NCI-H446 (cell line): ENCODE measurements at regions not wholly inside any gene's neighbourhood (a gene's known extent, or its start where the extent isn't known, plus 50 kb on each side); places are given as distances from the start of the nearest gene placed in this dataset.

Experiments used
- DNase-seq, 2 experiments: peaks; one replicate each; lab custom pipeline; 2025; lab: John Stamatoyannopoulos, UW

DNA sequence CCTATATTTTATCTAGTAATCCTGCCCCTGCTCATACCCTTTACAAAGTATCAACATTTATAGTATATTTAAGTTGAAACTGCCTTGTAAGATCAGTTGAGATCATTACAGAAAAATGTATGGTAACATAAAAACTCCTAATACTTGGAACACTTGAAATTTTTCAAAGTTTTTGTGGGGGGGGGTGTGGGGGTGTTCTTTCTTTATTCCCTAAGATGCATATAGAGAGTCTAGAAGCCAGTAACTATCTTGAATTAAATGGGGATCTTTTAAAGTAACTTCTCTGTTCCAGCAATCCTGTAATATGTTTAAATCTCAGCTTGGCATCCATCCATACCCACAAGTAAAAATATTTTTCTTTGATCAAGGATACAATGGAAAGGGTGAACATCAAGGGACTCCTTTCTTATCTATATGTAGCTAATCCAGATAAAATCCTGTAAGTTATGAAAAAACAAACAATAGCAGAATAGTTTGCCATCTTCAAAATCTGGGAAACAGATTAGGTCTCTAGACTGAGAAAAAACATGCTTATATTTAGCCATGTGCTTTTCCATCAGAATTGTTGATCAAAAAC lies 455.3 kb downstream of the MEIS1 start:
- no peak for DNase-seq

DNA sequence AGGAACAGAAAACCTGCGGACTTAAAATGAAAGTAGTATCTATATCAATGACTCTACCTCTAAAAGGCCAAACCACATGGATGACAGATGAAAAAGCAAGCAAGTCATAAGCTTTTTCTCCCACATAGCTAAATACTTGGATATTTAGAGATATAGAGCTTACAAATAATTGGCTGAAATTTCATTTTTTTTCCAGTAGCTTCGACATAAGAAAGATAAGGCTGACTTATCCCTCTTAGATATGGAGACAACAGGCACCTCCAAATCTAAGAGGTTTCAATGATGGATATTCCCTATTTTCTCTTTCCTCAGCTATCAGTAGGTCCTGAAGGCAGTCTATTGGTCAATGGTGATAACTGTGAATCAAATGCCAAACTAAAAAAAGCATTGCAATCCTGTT lies 460.3 kb downstream of the MEIS1 start:
- no peak for DNase-seq

DNA sequence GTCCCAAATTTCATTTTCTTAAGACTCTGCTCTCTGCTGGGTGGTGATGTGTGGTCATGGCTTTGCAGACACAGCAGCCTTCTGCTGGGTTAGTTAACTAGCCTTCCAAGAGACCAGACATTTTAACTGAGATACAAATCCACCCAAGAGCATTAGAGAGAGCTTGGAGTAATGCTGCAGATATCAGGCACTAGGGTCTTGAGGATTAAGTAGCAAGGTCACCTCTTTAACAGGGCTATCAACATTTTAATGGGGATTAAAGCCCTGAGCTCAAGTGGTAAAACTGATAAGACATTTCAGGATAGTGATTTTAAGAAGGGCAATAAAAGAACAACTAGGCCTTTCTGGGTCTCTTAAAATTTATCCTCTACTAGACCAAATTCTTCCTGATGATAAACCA lies 461.2 kb downstream of the MEIS1 start:
- DNase-seq = no peak

DNA sequence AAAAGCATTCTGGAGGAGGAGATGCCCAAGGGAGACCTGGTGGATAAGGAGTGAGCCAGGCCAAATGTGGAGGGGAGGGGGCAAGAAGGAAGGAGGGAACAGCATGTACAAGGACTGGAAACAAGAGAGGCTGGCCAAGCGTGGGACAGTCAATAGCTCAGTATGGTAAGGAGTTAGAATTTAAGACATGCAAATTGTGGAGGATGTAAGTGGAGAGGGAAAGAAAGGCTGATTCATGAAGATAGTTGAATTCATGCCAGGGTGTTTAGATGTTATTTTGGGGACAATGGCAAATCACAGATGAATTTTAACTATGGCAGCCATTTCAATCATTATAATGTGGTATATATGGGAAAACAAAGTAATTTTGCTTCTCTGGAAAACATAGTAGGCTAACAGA lies 462.3 kb downstream of the MEIS1 start:
- DNase-seq = no peak

DNA sequence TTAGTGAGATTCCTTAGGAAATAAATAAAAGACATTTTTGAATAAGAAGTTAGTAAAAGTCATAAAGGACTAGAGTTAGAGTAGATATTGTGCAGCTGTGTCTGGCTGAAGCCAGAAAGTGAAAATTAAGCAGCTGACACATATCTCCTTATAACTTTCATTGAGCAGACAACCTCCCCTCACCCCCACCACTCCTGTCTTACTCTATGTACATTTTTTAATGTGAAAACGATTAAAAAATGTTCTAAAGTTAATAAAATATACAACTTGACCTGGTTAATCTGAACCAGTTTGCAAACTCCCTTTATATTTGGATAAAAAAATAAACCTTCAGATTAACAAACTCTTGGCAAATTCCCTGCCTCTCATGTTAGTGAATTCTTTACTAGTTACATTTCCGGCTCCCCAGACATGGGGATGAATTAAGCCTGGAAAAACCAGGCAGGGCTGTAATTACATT lies 462.8 kb downstream of the MEIS1 start:
- DNase-seq = no peak

DNA sequence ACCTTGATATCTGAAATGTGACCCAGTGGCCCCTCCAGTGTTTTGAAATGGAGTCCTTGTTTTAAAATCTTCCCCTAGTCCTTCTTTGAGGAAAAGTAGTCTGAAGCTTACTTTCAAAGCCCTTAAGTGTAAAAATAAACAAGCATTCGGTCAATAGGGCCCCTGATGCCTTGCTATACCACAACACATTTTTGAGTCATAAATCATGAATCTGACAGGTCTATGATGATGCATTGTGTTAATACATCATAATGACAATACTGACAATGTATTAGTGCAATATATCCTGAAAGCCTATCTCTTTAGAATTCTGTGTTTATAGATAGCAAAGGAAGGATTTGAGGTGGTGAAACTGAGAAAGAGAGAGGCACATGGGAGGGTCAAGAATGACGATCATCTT lies 464.2 kb downstream of the MEIS1 start:
- DNase-seq = no peak

DNA sequence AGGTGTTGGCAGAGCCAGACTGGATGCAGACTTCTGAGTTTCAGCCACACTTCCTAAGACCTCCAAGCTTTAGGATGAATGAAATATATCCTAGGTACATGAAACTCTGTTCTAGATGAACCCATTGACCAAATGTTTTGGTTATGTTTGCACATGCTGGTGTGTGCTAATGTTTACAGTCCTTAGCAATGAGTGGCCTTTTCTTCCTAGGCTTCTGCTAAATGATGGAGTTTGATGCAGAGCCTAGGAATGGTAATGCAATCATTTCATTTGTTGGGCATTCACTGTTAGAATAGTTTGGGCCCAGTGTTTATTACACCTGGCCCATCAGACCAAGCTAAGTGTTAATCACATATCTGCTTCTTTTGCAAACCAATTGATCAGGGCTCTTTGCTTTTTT lies 464.7 kb downstream of the MEIS1 start:
- DNase-seq = no peak

DNA sequence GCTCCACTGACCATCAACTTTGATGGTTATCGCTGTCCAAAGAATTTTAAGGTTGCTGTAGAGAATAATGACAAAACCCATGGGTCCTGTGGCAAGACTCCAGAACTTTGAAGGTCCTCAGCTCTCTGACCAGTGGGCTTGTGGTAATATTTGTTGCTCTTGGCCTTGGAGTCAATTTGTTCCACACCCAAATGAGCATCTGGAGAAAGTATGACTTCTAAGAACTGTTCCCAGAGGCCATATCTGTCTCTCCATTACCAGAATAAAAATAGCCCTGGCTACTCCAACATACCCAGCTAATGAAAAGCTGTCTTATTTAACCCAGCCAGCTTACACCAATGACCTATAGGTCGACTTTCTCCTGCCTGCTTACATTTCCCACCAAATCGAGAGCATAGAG lies 466.4 kb downstream of the MEIS1 start:
- no peak for DNase-seq

DNA sequence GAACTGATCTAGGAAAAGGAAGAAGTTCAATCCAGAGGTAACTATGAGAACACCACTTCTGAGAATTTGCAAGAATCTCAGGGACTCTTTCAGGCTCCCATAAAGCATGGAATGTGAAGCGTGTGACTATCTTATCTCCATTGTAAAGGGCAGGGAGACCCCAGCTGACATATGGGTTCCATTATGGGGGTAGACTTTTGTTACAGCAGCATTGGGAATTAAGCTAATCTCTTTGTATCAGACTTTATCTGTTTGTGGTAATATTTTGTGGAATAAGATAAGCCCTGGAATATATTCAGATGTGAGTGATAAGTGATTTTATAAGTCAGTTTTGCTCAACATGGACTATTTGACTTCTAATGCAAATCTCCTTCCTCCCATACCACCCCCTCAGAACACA lies 468.3 kb downstream of the MEIS1 start:
- no peak for DNase-seq

DNA sequence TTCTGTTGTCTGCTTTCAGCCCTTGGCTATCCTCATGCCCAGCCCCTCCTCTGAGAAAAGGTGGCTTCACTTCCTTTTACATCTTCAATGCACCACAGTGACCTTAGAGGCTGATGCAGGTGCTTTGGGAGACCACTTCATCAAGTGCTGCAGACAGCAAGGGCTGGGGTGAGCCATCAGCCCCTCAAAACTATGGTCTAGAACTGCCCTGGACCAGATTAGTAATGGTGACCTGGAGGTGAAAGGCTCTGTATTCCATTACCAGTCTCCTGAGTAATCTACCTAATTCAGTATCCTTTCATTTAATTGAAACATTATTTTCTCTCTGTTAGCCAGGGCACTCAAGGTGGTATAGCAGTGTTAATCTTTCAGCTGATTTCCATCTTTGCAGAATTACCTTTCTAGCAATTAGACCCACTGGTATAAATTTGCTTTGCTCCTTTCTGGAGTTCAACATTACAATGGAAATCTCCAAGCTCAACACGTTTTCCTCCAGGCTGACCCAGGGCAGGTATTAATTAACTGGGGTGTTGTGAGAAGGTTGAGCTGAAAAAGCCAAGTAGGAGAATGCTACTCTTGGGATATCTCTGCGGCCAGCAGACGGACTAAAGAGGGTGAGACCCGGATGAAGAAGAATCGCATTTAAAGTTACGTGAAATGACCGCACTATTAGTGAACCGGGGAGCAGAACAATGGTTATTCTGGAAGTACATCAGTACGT lies 469.0 kb downstream of the MEIS1 start:
- DNase-seq = no peak

DNA sequence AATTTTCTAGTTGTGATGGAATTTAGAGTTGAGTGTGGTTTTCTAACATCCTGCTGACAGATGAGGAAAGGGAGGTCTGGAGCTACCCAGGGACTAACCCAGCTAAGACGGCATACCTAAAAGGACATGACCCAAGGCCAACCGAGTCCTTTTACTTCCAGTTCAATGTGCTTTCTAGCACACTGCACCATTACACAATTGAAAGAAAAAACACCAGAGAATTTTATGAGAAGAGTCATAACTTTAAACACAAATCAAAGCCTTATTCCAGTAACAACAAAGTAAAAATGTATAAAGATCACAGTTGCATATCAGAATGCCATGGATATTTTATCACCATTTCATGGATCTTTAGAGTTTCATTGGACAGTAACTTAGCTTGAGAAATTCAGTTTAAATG lies 480.3 kb downstream of the MEIS1 start:
- DNase-seq = no peak

DNA sequence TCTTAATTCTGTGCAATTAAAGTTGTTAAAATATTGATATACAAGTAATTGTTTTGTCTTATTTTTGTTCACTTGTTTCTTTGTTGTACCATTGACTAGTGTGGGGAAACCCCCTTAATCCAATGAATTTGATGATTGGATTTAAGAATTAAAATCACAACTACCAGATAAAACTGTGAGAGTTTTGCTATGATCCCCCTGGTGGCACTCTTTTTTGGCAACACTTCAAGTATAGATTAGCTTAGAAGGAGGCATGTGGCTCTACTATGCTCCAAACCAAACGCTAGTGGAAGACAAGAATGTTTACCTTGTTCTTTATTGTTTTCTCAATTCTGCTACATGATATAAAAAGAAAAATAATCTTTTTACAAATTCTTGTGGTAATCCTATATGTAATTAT lies 477.8 kb upstream of the ETAA1 start:
- DNase-seq = no peak

DNA sequence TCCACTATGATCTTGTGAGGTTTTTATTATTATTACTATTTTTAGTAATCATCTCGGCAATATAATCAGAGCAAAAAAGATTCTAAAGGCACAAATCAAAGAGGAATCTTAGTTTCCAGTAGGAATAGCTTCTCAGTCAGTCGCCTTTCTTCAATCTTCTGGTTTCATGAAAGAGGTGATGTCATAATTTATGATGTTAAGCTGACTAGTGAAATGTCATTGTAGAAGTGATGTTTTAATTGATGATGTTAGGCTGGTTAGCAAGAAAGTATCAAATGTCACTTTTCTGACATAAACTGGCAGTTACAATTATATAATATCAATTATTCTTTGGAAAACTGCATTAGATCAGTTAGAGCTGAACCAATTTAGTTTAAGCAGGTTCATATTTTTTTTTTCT lies 476.7 kb upstream of the ETAA1 start:
- DNase-seq = no peak

DNA sequence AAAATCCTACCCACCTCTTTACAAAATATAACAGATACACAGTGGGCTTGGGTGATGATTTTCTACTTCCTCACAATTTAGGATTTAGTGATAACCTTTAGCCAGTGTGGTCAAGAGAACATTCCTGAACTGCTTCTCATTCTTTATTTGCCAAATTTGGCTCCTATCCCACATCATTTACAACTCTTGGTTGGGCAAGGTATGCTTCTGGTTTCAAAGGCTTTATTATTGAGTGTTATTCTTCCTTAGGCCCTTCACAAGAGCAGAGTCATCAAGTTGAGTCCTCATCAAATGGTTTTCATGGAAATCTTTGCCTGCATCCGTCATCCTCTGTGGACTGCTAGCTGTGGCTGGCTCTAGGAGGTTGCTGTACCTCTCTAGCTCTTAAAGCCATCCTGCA lies 472.0 kb upstream of the ETAA1 start:
- DNase-seq = no peak

DNA sequence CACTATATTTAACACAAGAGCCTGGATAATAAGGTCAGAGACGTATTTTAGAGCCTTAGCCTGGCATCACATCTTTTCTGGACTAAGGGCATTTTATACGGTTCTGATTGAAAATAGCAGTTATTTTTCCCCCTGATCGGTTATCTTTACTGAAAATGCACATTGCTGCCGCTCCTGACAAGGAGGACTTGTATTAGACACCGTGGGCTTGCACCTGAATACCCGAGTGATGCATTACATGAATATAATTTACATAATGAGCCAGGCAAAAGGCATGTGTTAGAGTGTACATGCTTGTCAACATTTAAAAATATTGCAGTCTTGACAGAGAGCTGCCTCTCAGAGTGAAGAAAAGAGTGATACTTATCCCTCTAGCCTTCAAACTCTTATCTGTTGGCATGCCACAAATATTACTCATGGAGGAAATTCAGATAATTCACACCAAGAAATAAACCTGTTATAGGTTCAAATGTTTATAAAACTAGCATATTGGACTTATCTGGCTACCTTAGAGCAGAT lies 470.5 kb upstream of the ETAA1 start:
- no peak for DNase-seq

DNA sequence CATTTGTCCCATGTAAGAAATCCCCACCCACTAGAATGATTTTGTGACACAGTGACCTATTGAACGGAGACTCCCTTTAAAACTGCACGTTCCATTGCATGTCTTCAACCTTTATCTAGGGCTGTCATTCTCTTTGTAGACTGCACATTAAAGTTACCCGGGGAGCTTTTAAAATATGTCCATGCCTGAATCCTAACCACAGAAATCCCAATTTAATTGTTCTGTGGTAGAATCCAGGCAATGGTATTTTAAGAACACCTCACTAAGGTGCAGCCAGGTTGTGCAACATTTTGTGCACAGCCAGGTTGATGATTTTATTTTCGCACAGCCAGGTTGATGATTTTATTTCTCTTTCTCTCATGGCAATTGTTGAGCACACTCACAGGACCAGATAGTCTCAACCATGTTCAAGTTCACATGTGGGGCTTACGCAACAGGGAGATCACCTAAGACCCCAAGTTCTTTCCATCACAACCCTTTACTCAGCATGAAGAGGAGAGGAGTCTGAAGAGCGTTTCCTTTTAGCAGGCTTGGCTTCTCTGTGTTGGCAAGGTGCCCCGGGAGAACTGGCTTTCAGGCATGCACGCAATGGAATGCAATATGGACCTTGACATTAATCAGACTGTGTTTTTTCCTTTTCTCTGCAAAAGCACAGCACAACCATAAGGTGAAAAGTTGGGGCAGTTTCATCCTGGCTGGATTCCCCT lies 467.3 kb upstream of the ETAA1 start:
- DNase-seq = peak in 1 of 2 experiments; percentile 49

DNA sequence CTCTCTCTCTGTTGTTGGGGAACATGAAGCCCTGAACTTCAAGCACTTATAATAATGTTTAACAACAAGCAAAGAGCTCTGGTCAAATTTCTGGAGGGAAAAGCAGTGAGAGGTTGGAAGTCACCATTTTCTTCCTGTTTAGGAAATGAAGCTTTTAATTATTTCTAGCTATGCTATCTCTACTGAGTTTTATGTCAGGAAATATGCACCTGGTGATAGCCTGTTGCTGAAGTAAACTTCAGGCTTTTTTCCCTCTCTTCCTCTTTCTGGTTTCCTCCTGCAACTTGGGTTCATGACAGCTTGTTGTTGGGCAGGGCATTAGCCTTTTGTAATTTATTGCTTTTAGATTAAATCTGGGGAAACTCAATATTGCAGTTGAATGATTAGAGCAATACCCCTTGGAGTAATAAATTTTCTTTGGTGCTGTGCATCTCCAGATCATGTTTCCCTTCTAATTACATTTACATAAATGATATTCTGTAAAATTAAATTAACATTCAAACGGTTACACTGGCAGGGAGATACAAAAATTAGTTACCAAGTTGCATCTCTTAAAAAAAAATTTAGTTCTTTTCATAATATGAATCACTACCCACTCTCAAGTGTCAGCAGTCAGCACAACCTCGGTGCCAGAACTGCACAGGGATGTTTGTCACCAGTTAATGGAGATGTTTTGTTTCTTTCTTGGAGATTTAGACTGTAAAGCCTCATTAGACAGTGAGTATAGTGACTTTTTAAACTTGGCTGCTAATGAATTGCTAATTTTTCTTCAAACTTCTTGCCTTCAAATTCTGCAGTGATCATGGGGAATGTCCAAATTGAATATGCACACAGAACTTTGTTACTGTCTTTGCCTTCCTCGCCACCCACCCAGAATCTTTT lies 466.6 kb upstream of the ETAA1 start:
- DNase-seq = no peak

DNA sequence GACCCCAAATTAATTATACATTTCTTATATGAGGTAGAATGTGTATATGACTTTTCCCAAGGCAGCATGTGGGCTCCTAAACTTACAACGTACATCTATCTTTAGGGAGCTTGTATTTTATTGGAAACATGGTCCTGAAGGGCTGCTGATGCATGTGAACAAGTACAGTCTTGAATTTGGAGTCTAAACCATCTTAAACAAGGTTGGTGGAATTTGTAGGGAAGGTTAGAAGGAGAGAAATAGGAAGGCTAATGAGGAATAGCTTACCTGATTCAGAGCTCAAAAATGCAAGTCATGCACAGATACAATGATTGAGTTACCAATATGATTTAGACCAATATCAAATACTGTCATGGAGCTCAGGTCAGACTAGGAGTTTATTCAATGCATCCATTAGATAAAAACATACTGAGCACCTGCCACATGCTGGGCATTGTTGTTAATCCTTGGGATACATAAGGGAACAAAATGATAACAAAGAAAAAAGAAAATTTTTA lies 458.6 kb upstream of the ETAA1 start:
- DNase-seq = no peak

DNA sequence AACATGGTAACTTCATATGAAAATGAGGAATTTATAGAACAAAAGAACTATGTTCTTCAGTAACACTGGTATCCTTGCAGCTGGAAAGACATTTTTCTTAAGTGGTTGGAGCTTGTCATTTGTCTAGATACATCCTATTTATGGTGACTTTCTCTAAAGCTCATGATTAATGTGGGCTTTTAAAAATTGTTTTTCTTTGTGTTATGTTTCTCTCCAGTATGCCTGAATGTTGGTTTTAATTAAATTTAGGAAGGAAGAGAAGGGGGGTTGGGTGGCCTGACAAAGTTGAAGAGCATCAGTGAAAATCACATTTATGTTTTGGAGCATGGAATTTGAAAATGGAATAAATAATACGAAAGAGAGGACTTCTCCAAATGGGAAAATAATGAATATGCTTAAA lies 457.1 kb upstream of the ETAA1 start:
- no peak for DNase-seq

DNA sequence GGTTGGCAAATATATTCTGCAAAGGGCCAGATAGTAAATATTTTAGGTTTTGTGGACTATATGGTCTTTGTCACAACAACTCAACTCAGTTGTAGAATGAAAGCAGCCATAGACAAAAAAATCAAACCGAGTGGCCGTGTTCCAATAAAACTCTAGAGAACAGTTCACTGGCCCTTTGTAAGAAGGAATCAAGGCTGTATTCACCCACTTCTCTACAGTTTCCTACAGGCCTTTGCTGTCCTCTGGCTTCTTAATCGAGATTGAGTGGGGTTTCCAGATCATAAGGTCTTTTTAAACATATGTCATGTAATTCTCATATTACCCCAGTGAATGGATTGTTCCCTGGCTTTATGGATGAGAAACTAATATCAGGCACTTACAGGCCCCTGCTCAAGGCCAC lies 448.9 kb upstream of the ETAA1 start:
- DNase-seq = no peak

DNA sequence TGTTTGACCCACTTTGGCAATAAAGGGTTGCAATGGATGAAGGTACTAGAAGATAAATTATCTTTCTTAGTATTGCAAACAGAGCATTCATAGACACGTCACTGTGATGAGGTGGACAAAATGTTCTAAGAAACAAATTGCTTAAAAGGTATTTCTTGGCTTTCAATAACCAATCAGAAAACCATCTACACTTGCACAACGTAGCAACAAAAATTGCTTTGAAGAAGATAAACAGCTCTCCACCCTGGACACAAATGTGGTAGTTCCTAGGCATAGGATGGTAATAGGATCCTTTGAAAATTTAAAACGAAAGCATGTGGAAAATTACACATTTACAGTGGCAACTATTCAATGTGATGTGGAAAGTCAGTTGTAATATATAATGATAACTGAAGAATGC lies 439.9 kb upstream of the ETAA1 start:
- DNase-seq = no peak

DNA sequence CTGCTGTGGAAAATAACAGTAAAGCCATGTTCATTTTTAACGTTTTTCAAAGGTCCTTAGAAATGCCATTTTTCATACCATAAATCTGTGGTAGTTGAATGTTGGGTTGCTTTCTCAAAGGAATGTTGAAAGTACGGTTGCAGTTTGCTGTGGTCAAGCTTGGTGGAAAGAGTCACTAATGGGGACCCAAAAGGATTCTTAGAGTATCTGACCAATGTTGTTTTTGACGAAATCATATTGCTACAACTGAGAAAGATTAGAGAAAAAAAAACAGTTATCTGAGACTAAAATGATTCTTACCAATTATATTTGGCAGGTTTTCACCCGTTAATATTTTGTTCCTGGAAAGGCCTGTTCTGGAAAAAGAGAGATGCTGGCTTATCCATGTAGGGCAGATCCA lies 439.5 kb upstream of the ETAA1 start:
- no peak for DNase-seq
